ENCODE measurements at regions not wholly inside any gene's neighbourhood (a gene's known extent, or its start where the extent isn't known, plus 50 kb on each side); places are given as distances from the start of the nearest gene placed in this dataset.

DNA sequence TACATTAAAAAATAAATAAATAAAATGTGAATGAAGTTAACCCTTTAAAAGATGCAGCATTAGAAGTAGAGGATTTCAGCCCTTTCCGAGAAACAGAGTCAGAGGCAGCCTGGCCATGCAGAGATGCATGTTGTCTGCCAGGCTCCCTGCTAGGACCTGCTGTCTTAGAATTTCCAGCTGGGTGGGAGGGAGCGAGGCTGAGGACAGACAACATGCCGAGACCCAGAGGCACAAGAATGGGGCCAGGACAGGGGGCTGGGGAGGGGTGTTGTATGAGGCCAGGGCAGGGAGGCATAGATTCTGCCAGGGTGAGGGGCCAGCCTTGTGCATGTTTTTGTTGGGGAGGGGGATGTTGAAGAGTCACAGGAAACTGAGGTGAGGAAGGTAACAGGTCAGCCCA, 68.6 kb upstream of the NEURL1B start:
- TF ChIP-seq, protein P1, sequence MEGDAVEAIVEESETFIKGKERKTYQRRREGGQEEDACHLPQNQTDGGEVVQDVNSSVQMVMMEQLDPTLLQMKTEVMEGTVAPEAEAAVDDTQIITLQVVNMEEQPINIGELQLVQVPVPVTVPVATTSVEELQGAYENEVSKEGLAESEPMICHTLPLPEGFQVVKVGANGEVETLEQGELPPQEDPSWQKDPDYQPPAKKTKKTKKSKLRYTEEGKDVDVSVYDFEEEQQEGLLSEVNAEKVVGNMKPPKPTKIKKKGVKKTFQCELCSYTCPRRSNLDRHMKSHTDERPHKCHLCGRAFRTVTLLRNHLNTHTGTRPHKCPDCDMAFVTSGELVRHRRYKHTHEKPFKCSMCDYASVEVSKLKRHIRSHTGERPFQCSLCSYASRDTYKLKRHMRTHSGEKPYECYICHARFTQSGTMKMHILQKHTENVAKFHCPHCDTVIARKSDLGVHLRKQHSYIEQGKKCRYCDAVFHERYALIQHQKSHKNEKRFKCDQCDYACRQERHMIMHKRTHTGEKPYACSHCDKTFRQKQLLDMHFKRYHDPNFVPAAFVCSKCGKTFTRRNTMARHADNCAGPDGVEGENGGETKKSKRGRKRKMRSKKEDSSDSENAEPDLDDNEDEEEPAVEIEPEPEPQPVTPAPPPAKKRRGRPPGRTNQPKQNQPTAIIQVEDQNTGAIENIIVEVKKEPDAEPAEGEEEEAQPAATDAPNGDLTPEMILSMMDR (IDR thresholded peaks at IDR 0.05), result no peak
- no peak for TF ChIP-seq POLR2A (IDR thresholded peaks at IDR 0.05)
